ENCODE measurements at regions not wholly inside any gene's neighbourhood (a gene's known extent, or its start where the extent isn't known, plus 50 kb on each side); places are given as distances from the start of the nearest gene placed in this dataset.
"Not testable (repeated sequence)": the region's sequence is repeated elsewhere in the genome, so short reads cannot be mapped to it uniquely, and the experiment has no call there.

DNA sequence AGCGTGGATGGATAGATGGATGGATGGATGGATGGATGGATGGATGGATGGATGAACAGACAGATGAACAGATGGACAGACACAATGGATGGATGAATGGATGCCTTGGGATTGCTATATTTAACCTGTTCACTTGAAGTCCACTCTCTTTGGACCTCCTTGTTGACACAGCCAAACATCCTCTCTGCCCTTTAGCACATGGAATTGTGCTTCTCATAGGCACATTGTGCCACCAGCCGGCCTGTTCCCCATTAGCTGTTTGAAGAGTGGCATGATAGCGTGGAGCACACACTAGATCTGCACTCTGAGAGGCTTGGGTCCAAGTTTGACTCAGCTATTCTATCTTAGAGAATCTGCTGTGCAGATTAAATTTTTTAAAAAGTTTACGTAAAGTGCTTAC is 56.9 kb upstream of the GSC start:
- DNase-seq, result no peak

- no peak for DNase-seq
These were observed 53.8 kb upstream of the GSC start for GRCh38 chr14:94823556-94824341.

DNA sequence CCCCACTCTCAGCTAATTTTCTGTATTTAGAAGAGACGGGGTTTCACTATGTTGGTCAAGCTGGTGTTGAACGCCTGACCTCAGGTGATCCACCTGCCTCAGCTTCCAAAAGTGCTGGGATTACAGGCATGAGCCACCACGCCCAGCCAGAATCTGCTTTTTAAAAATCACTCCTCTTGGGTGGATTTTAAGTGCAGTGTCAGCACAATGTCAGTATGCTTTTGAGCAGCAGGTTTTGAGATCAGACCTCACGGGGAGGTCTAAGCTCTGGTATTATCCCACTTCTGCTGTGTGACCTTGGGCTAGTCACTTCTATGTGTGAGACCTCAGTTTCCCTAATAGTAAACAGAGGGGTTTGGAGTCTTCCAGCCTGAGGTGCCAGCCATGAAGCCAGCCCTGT is 51.8 kb upstream of the GSC start:
- no peak for DNase-seq

- DNase-seq, result not testable (repeated sequence)
These were observed 51.0 kb upstream of the GSC start for GRCh38 chr14:94820932-94821331.
